Spleen (tissue), 7 donors: ENCODE measurements at regions not wholly inside any gene's neighbourhood (a gene's known extent, or its start where the extent isn't known, plus 50 kb on each side); places are given as distances from the start of the nearest gene placed in this dataset.

Experiments
- POLR2A ChIP-seq, 3 donors: fragments of 450-650 bp; IDR thresholded peaks; one replicate each; pipeline ENCODE4 v1.5.1; 2017; ENCODE audit warnings: antibody characterized with exemption in 3 of 3, mild to moderate bottlenecking in 1 of 3
- TF ChIP-seq, protein P1 (sequence below), 11 experiments: fragments of 200-600 bp in 7 of 11; fragments of 450-650 bp in 4 of 11; sonication (generic) in 4 of 11; IDR thresholded peaks in 8 of 11; conservative IDR thresholded peaks in 3 of 11; 1 replicate in 7 of 11; 2 replicates in 4 of 11; pipeline versions ENCODE4 v1.4.0 to v1.8.0; 2016 to 2021; ENCODE audit warnings: antibody characterized with exemption in 11 of 11, inconsistent platforms in 4 of 11, mild to moderate bottlenecking in 1 of 11
- donor health status: DM: no; HTN: no; CAD: no; lungs with moderate emphysema.
- donor health status: DM: no; HTN: no; CAD: no.
- donor health status: DM: no; HTN: no; CAD: no.

DNA sequence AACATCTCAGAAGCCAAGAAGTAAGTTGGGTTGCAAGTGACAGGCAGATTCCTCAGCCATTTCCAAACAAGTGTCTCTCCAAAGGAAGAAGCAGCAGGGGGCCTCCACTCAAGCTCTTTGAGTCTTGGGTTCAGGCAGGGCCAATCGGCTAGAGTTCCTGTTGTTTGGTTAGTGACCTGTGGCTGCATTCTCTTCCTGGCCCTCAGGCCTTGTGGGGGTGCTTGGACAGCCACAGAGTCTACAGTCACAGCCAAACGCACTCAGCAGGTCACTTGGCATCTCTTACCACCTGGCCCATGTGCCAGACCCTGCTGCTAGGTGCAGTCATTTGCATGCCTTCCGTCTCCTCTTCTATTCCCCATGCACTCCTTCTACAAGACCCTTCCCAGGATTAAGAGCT lies 353.9 kb downstream of the GRIN2B start:
- TF ChIP-seq, protein P1, sequence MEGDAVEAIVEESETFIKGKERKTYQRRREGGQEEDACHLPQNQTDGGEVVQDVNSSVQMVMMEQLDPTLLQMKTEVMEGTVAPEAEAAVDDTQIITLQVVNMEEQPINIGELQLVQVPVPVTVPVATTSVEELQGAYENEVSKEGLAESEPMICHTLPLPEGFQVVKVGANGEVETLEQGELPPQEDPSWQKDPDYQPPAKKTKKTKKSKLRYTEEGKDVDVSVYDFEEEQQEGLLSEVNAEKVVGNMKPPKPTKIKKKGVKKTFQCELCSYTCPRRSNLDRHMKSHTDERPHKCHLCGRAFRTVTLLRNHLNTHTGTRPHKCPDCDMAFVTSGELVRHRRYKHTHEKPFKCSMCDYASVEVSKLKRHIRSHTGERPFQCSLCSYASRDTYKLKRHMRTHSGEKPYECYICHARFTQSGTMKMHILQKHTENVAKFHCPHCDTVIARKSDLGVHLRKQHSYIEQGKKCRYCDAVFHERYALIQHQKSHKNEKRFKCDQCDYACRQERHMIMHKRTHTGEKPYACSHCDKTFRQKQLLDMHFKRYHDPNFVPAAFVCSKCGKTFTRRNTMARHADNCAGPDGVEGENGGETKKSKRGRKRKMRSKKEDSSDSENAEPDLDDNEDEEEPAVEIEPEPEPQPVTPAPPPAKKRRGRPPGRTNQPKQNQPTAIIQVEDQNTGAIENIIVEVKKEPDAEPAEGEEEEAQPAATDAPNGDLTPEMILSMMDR (IDR thresholded peaks at IDR 0.05 in 8 of 11, conservative IDR thresholded peaks at IDR 0.05 in 3 of 11): no peak
- no peak for TF ChIP-seq POLR2A (IDR thresholded peaks at IDR 0.05)
